ENCODE measurements at regions not wholly inside any gene's neighbourhood (a gene's known extent, or its start where the extent isn't known, plus 50 kb on each side); places are given as distances from the start of the nearest gene placed in this dataset.

DNA sequence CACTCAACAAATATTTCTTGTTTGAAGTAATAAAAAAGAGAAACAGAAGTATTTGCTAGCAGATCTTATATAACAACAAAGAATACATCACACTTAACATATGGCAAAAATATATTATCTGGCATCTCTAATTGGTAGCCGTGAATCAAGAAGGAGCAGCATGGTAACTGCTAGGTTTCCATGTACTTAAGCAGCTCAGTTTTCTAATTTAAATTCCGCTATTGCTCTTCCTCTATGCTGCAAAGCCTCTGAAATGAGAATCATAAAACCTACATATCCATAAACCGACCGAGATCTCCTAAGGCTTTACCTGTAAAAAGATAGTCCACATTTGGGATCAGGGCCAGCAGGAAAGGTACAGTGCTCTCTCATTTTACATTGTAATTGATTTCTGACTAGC is 76.6 kb upstream of the PTPRZ1 start:
- TF ChIP-seq, protein P1, sequence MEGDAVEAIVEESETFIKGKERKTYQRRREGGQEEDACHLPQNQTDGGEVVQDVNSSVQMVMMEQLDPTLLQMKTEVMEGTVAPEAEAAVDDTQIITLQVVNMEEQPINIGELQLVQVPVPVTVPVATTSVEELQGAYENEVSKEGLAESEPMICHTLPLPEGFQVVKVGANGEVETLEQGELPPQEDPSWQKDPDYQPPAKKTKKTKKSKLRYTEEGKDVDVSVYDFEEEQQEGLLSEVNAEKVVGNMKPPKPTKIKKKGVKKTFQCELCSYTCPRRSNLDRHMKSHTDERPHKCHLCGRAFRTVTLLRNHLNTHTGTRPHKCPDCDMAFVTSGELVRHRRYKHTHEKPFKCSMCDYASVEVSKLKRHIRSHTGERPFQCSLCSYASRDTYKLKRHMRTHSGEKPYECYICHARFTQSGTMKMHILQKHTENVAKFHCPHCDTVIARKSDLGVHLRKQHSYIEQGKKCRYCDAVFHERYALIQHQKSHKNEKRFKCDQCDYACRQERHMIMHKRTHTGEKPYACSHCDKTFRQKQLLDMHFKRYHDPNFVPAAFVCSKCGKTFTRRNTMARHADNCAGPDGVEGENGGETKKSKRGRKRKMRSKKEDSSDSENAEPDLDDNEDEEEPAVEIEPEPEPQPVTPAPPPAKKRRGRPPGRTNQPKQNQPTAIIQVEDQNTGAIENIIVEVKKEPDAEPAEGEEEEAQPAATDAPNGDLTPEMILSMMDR (conservative IDR thresholded peaks at IDR 0.05; ENCODE audit: low read depth, low read length): no peak
- no peak for TF ChIP-seq EZH2 (IDR thresholded peaks at IDR 0.05; ENCODE audit: borderline replicate concordance, low read depth, low read length, poor library complexity, severe bottlenecking)

Measured in A673 (cell line).